GM19324 (cell line): ENCODE measurements at regions not wholly inside any gene's neighbourhood (a gene's known extent, or its start where the extent isn't known, plus 50 kb on each side); places are given as distances from the start of the nearest gene placed in this dataset.
"Not testable (repeated sequence)": the region's sequence is repeated elsewhere in the genome, so short reads cannot be mapped to it uniquely, and the experiment has no call there.

ENCODE experiments used
- ATAC-seq: cut with Tn5 transposase; IDR thresholded peaks from one replicate; pipeline ENCODE4 v1.9.1; 2021; ENCODE audit warnings: mild to moderate bottlenecking, moderate library complexity; ENCODE audit not compliant: unreplicated experiment, low FRiP score

DNA sequence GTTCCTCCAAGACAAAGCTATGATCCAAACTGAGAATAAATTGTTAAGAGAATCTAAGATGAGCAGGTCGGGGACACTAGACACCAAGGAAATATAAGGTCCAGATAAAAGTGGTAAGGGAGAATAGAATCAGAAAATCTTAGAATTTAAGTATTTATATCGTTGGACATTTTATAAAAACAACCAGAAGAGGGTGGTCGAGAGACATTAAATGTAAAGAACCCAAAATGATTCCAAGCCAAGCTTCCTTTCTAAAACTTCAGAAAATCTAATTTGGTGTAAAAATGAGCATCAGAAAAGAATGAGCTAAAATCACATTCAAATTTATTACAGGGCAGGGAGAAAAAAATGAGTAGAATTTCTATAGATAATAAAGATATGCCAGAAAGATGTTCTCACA lies 97.8 kb upstream of the OGFRL1 start:
- ATAC-seq, result no peak

DNA sequence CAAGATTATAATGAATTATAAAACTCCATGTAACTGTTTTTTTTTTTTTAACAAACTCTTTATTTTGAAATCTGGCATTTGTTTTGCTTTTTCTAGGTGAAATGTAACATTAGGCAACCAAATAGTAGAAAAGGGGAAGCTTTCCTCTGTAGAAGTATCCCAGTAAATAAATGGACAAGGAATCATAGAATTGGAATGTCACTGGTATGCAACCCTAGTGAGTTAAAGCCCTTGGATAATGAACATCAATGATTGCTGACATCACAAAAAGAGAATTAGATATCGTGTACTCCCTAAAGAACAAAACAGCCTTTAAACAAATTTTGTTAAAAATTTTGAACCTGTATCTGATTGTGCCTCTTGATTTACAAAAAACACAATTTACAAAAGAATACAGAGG lies 93.9 kb upstream of the OGFRL1 start:
- no peak for ATAC-seq

DNA sequence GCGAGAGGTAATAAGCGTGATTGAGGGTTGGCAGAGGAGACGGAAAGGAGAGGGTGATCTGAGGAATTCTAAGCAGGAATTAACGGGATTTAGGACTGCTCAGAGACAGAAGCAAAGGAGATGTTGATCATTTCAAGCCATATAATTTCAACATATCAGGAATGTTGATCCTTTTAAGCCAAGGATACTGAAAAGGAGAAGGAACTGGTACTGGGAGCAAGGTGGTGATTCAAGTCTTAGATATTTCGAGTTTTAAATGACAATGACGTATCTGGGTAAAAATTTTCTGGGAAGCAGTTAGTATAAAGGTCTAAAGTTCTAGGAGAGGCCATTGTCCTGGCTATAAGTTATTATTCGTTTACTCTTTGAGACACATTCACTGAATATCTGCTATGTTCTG lies 91.3 kb upstream of the OGFRL1 start:
- ATAC-seq, result no peak

DNA sequence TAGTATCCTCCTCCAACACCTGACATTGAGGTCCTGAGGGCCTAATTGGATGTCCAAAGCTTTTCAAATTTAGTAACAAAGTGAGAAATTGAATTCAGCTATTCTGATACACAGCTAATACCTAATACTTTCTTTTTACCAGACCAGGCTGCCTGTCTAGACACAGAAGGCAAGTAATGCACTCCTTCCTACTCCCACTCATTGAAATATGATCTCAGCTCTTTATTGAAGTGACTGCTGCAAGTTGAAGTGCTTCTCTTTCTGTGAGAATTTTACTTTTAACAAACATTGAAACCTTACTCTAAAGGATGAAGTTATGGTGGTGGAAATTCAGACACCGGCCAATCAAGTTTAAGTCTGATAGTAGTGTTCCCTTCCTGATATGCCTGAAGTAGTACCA lies 90.8 kb upstream of the OGFRL1 start:
- ATAC-seq, result no peak

DNA sequence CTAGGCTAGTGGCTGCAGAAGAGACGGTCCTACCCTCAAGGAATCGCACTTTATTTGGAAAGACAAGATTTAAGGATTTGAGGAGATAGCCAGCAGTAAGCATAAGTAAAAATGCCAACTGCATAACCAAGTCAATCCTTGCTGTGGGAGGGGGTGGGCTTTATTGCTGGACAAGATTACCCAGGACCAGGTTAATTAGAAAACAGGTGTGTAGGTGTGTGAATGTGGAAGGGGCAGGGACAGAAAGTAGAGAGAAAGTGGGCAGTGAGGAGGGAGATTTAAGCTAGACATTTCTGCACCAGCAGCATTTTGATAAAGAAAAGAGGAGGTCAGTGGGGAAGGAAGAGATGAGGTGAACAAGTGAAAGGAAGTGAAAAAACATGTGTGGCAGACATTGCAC lies 89.7 kb upstream of the OGFRL1 start:
- ATAC-seq, result no peak

DNA sequence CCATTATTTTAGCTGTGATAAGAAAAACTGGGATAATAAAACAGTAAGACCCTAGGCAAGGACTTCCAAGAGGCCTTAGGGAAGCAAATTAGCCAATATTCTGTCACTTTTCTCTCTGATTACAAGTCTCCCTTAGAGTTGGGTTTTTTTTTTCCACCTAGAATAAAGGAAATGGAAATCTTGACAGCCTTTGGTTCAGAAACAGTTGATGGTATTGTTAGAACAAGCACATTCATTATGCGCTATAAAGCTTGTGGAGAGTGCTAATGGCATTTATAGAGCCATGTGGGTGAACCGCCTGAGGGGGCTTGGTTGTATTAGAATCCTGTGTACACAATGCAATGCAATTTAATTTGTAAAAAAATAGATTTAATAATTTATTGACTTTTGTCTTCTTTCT lies 88.9 kb upstream of the OGFRL1 start:
- no peak for ATAC-seq

DNA sequence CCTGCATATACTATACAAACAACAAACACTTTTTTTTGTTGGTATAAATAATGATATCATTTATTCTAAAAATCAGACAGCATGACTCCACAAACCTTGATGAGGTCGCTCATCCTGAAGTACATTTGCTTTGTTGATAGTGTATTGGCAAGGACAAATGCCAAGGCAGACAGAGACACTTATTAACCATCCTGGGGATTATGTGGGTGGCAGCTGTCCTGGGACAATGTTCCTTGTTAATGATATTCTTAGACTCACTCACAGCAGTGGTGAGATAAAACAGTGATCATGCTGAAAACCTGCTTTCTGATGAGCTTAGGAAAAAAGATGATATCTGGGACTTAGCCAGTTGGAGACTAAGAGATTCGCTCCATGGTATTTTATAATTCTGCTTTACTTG lies 85.4 kb upstream of the OGFRL1 start:
- ATAC-seq, result no peak

DNA sequence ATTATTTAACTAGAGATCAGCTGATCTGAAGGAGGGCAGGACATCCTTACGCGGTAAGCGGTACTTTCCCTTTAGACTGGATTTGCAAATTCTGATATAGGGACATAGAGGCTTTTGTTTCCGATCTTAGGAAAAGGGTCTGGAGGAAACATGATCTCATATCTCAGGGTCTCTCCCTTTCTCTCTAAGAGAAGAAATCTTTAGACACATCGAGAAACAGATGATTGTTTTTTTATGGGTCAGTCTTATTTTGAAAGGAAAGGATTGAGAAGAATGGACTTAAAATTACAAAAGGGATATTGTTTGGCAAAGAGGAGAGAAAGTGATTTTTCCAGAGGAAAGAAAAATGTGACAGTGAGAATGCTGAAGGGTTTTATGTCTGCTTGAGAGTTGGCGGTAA lies 83.9 kb upstream of the OGFRL1 start:
- no peak for ATAC-seq

DNA sequence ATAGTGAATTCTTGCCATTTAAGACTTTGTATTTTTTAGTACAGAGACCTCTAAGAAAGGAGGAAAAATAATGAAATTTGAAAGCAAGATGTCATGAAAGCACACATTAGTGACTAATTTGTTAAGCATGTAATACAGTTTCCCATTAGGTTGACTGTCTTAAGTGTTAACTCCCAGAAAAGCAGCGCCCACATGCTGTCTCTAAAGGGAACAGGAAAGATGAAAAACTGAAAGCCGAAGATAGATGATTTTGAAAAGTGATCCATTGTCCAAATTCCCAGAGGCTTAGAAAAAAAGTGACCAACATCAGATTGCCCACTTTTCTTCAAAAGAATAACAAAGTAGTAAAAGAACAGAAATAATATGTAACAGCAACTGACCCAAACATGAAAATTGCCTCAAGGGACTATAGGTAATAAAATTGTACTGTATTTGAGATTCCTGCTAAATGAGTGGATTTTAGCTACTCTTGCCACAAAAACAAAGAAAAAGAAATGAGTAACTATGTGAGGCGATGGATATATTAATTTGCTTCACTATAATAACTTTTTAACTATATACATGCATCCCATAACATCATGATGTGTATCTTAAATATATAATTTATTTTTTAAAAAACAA lies 83.2 kb upstream of the OGFRL1 start:
- no peak for ATAC-seq

DNA sequence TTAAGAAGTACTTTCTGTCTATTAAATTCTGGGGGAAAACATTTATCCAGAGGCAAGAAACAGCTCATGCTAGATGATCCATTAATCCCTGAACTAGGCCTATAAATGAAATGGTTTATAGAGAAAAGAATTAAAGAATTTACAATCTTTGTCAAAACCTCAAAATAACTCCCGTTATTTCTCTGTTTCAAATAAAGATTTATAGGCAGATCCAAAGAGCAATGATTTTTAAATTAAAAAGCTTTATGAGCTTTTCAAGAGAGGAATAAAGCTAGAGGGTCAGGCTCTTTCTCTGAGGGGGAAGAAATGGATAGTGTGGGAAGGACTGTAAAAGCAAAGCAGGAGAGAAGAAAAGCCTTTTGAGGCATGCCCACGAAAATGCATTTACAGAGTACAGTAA lies 82.5 kb upstream of the OGFRL1 start:
- no peak for ATAC-seq

DNA sequence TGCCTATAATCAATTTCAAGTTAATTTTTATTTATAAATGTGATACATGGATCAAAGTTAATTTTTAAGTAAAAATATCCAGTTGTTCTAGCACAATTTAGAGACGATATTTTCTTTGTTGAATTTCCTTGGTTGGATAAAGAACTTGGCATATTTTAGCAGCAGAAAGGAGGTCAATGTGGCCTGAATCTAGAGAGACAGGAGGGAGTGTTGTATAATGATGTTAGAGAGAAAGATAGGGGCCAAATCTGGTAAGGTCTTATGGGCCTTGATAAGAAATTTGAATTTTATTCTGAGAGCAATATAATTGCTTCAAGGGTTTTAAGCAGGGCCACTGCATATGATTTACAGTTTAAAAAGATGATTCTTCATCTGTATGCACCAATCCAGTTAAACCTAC lies 79.4 kb upstream of the OGFRL1 start:
- no peak for ATAC-seq

DNA sequence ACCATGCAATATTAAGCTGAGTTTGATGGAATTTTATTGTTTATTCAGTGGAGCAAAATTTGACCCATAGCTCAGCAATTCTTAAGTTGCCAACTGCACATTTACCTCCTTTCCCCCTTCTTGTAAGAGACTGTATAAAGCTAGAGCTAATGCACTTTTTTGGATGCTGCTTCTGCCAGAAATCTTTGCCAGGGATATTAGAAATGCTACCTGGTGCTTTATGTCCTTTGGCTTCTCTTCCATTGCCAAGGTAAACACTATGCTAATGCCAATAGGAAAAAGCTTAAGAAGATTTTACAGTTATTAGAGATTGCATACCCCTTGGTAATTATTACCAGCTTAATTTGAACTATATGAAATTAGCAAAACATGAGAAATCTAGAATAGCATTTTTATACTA lies 79.0 kb upstream of the OGFRL1 start:
- no peak for ATAC-seq

DNA sequence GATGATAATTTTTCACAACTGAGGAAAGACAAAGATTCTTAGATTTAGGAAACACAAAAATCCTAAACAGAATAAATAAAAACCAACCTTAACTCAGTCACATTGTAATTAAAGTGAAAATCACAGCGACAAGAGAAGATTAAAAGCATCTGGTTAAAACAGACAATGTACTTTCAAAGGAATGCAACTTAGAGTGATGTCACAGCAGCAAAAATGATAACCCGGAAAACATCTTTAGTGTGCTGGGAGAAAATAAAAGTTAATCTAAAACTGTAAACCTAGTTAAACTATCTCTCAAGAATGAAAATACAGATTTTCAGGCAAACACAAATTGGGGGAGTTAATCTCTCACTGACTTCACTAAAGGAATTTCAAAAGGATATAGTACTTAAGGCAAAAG lies 76.8 kb upstream of the OGFRL1 start:
- ATAC-seq, result no peak

DNA sequence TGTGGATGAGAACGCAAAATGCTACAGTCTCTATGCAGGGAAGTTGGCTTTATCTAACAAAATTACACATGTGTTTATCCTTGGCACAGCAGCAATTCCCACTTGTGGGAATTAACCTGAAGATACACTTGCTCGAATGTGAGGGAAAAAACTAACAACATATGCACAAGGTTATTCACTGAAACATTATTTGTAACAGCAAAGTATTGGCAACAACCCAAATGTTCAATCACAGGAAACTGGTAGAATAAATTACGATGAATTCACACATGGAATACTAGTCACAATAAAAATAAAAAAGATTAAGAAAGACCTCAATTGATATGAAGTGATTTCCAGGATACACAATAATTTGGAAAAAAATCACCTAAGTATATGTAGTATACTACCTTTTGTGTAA lies 68.1 kb upstream of the OGFRL1 start:
- ATAC-seq, result no peak

DNA sequence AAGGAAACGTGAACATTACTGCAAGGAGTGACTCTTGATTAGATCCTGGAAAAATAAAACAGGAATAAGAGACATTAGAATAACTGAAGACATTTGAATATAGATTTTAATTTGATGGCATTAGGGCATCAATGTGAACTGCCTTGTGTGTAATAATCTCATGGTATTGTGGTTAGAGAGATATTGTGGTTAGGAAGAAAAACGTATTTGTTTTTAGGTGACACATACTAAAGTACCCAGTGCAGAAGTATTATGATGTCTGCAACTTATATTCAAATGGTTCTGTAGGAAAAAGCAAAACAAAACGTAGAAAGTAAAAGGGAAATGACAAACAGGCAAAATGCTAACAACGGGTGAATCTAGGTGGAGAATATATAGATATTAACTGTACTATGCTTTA lies 65.9 kb upstream of the OGFRL1 start:
- no peak for ATAC-seq

DNA sequence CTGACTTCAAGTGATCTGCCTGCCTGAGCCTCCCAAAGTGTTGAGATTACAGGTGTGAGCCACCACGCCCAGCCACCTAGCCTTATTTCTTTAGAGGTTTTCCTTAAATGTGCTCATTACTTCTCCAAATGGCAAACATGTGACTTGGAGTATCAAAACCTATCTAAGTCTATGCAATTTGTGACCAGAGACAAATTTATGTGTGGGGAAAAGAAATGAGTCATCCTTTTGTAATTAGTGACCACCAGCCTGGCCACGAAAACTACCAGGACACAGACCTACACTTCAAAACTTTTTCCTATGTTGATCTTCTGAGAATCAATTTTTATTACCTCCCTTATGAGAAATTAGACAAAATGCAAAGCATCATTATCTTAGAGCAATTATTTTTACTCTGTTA lies 64.6 kb upstream of the OGFRL1 start:
- no peak for ATAC-seq

DNA sequence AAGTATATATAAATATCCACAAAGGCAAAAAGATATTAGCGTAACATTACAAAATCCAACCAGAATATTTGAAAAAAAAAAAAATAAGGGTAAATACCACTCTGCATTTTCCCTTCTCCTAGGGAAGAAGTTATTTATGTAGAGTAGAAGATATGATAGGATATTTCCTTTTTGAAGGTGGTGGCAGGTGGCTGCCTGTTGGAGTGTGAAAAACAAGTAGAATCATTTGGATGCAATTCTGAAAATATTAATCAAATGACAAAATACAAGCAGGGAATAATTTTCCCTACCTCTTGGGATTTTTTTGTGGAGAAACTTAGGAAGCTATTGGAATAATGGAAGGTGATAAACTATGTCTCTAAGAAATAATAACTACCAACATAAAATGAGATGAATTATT lies 62.5 kb upstream of the OGFRL1 start:
- ATAC-seq, result no peak

DNA sequence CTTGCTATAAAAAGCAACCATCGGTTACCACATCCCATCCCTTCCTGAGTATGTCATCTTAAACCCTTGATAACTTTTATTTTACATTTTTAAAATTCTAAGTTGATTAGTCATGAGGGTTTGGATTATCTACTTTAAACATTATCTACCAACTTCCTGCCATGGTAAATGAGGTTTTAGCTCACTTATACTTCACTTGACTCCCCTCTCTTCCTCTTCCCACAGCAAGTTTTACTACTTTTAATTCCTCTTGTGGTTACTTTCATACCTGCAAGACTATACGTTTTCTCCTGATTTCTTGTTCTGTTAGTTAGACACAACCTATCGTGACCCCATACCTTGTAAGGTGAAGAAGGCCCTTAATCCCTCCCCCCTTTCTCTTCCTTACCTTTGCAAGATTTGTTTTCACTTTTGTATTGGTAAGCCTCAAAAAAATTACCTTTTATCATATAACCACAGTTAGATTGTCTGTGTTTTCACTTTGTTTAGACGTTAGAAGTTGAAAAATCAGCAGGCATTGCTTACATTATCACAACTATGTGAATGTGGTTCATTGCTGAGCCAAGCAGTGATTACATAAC lies 60.1 kb upstream of the OGFRL1 start:
- ATAC-seq, result no peak

DNA sequence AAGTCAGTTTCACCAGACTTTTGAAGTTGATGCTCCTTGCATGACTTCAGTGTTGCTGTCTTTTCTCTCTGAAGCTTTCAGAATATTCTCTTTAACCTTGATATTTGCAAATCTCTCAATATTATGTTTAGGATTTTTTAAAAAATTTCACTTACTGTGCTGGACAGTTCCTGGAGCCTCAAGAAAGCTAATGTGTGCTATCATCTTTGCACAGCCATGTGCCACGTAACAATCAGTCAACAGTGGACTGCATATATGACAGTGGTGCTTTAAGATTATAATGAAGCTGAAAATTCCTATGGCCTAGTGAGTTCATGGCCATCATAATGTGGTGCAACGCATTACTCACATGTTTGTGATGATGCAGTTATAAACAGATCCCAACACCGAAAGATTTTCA lies 59.1 kb upstream of the OGFRL1 start:
- no peak for ATAC-seq

DNA sequence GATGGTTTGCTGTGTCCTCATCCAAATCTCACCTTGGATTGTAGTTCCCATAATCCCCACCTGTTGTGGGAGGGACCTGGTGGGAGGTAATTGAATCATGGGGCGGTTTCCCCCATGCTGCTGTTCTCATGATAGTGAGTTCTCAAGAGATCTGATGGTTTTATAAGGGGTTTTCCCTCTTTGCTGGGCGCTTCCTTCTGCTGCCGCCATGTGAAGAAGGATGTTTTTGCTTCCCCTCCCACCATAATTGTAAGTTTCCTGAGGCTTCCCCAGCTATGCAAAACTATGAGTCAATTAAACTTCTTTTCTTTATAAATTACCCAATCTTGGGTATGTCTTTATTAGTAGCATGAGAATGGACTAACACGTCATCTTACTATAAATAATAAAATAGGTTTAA lies 55.7 kb upstream of the OGFRL1 start:
- not testable (repeated sequence) for ATAC-seq

DNA sequence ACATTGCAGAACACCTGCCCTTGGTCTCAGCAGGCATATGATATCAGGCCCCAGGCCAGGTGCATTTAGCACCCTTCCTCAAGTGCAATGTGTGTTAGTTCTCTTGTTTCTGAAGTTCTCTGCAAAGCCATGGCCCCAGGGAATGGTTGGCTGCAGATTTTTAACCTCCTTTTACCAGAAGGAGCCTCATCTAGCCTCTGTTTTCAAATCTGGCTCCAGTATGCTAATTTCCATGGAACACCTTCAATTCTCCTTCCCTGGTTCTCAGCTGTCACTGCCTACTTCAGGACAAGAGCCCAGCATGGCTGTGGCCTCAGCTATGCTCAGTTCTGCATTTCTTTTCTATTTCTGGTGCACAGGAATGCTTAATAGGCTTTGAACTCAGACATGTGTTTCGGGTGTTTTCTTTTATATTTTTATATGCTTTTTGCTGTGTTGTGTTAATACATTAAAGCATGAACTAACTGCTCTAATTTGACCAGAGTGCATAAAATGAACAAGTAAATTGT lies 51.6 kb upstream of the OGFRL1 start:
- no peak for ATAC-seq

DNA sequence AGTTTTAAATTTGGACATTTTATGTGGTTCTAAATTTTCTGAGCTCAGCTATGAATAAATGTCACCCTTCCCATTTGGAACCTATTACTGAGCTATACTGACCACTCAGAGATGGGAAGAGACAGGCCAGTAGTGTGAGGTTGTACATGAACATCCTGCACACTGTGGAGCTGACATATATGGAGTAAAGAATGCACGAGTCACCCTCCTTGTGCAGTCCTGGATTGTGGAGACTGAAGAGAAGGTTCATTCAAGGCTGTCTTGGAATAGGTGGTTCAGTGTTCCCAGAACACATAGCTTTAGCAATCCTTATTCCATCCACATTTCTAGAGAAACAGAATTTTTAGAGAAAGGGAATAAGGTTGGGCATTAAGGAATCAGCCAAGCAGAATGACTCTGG lies 50.3 kb upstream of the OGFRL1 start:
- ATAC-seq, result no peak
